ENCODE measurements at regions not wholly inside any gene's neighbourhood (a gene's known extent, or its start where the extent isn't known, plus 50 kb on each side); places are given as distances from the start of the nearest gene placed in this dataset.

DNA sequence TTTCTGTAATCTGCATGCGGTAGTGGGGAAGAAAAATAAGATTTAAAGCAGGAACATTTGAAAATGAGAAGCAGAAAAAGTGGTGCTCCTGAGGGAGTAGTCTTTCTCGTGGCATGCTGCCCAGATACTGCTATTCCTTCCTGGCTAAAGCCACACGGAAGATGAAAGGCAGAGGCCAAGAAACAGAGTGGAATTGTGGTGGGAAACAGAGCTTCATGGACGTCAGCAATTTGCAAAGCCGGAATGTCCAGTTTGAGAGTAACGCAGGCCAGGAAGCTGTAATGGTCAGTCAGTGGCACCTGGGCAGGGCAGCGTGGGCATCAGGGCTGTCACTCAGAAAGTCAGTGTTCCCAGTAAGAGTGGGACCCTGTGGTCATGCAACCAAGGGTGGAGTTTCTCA lies 63.7 kb upstream of the FMR1 start:
- DNase-seq = no peak

GRCh38 chrX:147848543-147849443 lies 62.9 kb upstream of the FMR1 start:
- no peak for DNase-seq

GRCh38 chrX:147850875-147851274 lies 60.8 kb upstream of the FMR1 start:
- no peak for DNase-seq

DNA sequence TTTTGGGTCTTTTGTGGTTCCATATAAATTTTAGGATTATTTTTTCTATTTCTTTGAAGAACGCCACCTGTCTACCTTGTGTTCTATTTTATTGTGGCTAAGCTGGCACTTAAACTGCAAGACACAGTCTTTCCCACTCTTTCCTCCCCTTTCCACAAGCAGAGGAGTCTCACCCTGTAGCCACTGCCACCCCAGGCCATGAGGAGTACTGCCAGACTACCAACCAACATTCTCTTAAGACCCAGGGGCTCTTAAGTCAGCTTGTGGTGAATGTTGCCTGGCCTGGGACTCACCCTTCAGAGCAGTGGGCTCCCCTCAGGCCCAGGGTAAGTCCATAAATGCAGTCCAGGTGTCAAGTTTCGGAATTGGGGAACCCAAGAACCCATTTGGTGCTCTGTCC lies 58.0 kb upstream of the FMR1 start:
- no peak for DNase-seq

DNA sequence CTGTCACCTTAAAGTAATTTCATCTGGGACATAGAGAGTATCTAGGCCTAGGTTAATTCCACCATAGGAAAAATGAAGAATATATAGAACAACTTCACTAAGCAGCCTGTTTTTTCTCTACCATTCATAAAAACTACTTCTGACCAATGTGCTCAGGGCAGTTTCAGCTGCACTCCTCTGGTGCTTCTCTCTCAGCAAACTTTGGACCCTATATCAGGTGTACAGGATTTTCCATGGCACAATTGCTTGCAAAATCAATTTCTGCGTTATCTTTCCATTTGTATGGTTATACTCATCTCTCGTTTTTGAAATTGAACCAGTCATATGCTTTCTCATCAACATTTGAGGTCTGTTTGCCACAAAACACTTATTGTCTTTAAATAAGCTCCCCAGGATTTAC lies 52.1 kb upstream of the FMR1 start:
- no peak for DNase-seq

Measured in CD4-positive, alpha-beta T cell treated with Interleukin-21 for 1 hour (primary cell).